HUDEP-2 (cell line): ENCODE measurements at regions not wholly inside any gene's neighbourhood (a gene's known extent, or its start where the extent isn't known, plus 50 kb on each side); places are given as distances from the start of the nearest gene placed in this dataset.
A peak's percentile ranks its signal among the peaks of the same experiment; 100 is the strongest.

Source experiments
- DNase-seq, 76 experiments: peaks; one replicate each; lab custom pipeline; 2025; ENCODE audit not compliant: unreplicated experiment in 76 of 76; lab: John Stamatoyannopoulos, UW

DNA sequence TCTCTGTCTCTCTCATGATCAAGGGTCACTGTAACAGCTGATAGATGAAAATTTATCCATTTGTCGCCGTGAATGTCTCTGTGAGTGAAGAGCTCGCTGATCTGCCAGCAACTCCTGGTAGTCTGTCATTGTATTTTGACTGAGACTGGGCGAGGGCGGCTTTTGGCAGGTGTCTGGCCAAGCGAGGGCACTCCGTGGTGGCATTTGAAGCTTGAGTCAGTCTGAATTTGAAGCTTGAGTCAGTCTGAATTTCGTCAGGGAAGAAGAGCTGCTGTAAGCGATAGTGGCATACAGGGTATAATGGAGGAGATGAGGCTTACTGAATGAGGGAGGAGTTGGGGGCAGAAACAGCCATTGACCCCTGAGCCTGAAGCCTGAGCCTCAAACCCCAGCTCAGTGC lies 56.8 kb upstream of the FAM181A start:
- no peak for DNase-seq

DNA sequence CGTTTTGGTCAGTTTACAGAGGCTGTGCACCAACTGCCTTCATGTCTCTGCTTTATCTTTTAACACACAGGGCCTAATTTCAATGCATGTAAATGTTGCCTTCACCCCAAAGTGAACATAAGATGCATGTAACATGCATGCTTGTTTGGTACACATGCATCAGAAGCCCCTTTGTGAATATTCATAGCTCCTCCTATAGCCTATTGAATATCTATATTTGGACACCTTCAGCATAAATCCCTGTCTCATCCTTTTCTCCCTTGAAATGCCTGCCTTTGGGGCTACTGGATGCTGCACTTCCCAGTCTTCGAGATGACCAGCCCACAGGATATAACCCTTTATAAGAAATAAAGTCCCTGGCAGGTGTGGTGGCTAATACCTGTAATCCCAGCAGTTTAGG lies 57.7 kb upstream of the FAM181A start:
- DNase-seq, result no peak

DNA sequence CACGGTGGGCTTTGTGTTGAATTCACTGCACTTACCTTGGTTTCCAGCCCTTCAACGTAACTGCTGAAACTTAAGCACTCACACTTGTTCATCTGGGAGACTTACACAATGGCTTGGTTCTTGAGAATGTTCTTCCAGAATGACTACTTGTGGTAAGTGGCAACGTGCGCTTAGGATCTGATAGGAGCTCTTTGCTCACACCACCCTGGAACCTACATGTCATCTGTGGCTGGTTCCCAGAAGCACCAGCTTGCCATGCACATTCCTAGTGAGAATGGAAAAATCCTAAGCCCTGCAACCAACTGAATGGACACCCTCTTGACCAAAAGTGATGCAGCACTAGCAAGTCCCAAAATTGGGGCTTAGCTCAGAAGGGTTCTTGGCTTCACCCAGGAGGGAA lies 59.0 kb upstream of the FAM181A start:
- no peak for DNase-seq

DNA sequence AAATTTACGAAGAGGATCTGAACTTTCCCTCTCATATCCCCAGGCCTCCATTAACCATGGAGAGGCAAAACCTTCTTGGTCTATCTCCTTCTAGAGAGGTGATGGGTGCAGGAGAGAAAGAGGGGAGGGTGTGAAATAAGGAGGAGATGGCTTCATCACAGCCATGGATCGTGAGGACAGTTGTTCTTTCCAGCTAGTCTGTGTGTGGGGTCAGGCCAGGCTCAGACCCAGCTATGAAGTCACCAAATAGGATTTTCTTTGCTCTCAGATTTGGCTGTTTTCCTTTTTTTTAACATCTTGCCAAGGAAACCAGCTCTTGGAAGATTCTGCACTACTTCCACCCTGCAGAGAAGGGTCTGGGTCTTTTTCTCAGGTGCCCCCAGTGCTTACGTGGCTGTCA lies 64.9 kb upstream of the FAM181A start:
- no peak for DNase-seq

DNA sequence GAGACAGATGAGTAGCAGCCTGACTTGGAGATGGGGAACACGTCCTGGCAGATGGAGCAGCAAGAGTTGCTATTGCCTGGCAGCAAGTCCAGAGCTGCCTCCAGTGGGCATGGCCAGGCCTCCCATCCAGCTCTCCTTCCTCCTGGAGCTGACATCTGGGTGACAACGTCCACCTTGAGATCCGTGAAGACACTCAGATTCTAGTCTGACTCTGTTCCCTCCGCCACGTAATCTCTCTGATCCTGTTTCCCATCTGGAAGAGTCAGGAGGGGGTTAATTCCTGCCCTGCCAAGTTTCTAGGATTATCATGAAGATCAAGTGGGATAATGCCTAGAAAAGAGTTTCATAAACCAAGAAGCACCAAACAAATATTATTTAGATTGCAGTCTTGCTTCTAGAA lies 65.3 kb upstream of the FAM181A start:
- DNase-seq, result no peak

DNA sequence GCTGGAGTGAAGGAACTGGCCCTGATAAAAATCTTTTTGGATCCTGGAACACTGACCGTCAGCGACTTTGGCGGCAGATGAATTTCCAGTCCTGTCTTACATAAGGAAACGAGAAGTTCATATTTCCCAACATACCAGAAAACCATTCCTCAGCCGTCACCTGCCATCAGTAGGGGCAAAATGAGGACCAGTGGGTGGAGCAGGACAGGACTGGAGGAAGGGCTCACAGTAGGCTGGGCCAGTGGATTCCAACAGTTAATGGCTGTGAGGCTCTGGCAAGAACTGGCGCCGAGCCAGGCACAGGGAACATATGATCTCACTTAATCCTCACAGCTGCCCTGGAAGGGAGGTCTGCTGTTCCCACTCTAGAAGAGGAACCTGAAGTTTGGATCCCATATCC lies 67.2 kb upstream of the FAM181A start:
- peak in 1 of 76 experiments; percentile 1 for DNase-seq

DNA sequence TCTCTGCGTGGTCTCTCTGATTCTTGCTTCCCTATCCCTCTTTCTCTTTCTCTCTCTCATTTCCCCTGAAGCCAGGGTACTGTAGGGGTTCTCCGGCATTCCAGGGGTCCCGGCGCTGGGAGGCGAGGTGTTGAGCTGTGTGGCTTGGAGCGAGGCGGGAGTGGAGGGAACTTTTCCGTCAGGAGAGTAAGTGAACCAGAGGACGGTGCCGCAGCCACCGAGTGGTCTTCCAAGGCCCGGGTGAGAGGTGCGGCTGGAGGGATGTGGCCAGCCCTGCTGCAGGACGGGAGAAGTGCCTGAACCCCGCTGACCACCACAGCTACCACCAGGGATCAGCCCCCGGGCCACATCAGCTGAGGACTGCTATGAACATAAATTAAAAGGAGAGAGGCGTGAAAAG lies 68.2 kb upstream of the FAM181A start:
- no peak for DNase-seq

DNA sequence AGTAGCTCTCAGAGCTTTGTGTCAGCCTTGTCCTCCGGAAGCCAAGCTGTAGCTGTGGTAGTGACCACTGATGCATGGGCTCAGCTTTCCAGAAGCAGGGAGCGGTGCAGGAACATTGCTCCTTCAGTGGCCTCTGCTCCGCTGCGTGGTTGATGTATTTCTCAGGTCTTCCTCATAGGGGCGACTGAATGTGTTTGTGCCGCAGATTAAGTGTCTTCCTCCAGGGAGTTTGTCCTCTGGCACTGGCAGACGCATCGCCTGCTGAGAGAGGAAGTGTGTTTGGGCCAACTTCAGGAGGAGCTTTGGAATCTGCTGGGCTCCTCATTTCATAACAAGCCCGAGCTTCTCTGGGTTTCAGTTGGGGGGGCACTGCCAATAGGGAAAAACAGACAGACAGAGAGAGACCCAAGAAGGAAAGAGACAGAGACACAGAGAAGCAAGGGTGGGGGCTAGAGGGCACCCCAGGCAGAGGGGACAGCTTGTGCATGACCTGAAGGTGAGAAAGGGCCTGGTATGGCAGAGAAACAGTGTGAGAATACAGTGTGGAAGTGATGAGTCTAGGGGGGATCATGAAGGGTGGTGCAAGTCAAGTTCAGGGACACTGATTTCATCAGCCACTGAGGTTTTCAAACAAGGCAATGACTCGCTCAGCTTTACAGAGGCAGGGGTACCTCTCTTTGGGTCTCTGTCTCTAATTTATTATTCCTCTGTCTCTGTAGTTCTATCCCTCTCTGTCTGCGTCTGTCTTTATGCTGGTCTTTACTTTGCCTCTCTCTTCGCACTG lies 69.4 kb upstream of the PRIMA1 start:
- no peak for DNase-seq

DNA sequence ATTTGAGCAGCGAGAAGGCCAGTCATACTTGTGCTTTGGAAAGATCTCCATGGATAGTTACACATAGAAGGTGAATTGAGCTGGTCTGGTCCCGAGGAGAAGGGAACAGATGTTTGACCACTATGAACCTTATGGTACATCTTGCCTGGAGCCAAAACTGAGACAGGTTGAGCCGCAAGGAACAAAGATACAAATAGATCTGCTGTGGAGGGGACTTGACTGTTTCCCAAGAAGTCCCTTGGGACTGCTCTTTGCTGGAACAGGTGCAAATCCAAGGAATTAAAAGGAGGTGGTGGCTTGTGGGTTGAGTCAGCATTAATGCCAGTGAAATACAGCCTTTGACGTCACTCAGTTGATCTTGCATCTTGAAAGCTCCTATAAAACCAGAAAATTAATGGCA lies 68.8 kb upstream of the PRIMA1 start:
- DNase-seq, result no peak

DNA sequence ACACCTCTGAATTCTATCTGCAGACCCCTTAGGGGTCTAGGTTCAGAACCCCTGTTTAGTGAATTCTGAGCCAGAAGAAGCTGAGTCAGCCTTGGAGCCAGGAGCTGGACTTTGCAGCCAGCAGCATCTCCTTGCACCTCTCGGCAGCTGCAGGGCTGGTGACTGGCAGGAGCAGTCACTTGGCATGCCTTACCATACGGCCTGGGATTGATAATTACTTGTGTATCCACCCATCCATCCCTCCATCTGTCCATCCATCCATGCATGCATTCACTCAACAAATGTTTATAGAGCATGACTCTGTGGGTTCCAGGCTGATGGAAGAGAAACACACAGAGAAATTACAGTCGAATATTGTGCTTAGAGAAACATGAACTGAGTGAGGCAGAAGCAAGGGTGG lies 67.5 kb upstream of the PRIMA1 start:
- no peak for DNase-seq

DNA sequence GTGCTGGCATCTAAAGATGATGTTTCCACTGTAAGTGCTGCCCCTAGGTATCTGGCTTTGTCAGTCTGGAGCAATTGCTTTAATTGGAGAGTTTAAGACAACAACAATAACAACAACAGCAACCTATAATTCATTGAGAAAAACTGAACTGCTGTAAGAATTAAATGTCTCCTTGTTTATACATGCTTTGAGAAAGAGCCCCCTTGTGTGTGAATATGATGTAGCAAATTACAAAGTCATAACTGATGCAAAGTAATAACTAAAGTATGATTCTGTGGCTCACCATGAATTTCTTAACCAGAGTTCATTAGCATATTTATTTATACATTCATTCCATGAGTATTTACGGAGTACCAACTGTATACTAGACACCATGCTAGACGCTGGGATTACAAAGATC lies 59.2 kb upstream of the PRIMA1 start:
- no peak for DNase-seq

DNA sequence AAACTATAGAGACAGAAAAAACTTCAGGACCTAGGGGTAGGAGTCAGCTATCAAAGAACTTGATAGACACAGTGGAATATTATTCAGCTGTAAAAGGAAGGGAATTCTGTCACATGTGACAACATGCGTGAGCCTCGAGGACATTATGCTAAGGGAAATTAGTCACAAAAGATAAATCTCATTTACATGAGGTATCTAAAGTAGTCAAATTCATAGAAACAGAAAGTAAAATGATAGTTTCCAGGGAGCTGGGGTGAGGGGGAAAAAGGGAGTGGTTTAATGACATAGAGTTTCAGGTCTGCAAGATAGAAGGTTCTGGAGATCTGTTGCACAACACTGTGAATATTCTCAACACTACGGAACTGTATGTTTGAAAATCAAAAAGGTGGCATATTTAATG lies 50.0 kb upstream of the PRIMA1 start:
- DNase-seq, result no peak
